MM.1S (cell line): ENCODE measurements at regions not wholly inside any gene's neighbourhood (a gene's known extent, or its start where the extent isn't known, plus 50 kb on each side); places are given as distances from the start of the nearest gene placed in this dataset.

Experiments used
- EZH2 ChIP-seq: fragments of 300-600 bp; sonication (generic); optimal IDR thresholded peaks from 2 replicates; pipeline ENCODE3; 2017; ENCODE audit warnings: low read depth, mild to moderate bottlenecking, antibody characterized with exemption, low read length, mixed read lengths
- EZH2phosphoT487 ChIP-seq: fragments of 300-600 bp; sonication (generic); IDR thresholded peaks from 2 replicates; pipeline ENCODE4 v1.6.1; 2018; ENCODE audit warnings: antibody characterized with exemption, low read length
- TF ChIP-seq, protein P1 (sequence below): fragments of 300-600 bp; sonication (generic); IDR thresholded peaks from 2 replicates; pipeline ENCODE4 v1.5.1; 2016; ENCODE audit warnings: antibody characterized with exemption, low read length, mixed read lengths

- TF ChIP-seq EZH2 (no peak), EZH2phosphoT487 (no peak)
- TF ChIP-seq, protein P1, sequence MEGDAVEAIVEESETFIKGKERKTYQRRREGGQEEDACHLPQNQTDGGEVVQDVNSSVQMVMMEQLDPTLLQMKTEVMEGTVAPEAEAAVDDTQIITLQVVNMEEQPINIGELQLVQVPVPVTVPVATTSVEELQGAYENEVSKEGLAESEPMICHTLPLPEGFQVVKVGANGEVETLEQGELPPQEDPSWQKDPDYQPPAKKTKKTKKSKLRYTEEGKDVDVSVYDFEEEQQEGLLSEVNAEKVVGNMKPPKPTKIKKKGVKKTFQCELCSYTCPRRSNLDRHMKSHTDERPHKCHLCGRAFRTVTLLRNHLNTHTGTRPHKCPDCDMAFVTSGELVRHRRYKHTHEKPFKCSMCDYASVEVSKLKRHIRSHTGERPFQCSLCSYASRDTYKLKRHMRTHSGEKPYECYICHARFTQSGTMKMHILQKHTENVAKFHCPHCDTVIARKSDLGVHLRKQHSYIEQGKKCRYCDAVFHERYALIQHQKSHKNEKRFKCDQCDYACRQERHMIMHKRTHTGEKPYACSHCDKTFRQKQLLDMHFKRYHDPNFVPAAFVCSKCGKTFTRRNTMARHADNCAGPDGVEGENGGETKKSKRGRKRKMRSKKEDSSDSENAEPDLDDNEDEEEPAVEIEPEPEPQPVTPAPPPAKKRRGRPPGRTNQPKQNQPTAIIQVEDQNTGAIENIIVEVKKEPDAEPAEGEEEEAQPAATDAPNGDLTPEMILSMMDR: no peak
Measured at GRCh38 chr1:198893763-198894444, 255.1 kb downstream of the PTPRC start.
